ENCODE measurements at regions not wholly inside any gene's neighbourhood (a gene's known extent, or its start where the extent isn't known, plus 50 kb on each side); places are given as distances from the start of the nearest gene placed in this dataset.

GRCh38 chr12:25315388-25315787 is 64.7 kb upstream of the KRAS start:
- no peak for TF ChIP-seq NR2C2 (IDR thresholded peaks at IDR 0.05; ENCODE audit: borderline replicate concordance, control insufficient read depth, insufficient read length, low read depth)
- TF ChIP-seq NFYA (IDR thresholded peaks at IDR 0.05; ENCODE audit: borderline replicate concordance, low read depth, low read length): no peak
- TF ChIP-seq NFYB (IDR thresholded peaks at IDR 0.05; ENCODE audit: insufficient read depth, low read depth, low read length): no peak
